ENCODE measurements at regions not wholly inside any gene's neighbourhood (a gene's known extent, or its start where the extent isn't known, plus 50 kb on each side); places are given as distances from the start of the nearest gene placed in this dataset.

DNA sequence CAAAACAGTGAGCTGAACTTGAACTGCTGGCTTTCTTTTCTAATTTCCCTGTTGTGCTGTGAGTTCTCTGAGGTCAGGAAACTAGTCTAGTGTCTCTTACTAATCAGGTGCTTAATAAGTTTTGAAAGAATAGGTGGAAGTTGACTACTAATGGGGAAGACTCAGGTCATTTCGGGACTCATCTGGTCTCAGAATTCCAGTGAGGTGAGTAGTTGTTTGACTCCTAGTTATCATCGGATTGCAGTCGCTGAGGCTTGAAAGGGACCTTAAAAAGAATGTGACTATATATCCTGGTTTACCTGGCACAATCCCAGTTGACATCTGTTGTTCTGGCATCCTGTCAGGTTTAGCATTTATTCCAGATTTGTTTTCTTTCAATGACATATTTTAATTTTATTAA lies 81.4 kb upstream of the SPAG17 start:
- TF ChIP-seq CTCF (IDR thresholded peaks at IDR 0.05; ENCODE audit: low read length) (no peak), EZH2 (IDR thresholded peaks at IDR 0.05; ENCODE audit: borderline replicate concordance, low read length) (no peak)
